ENCODE measurements at regions not wholly inside any gene's neighbourhood (a gene's known extent, or its start where the extent isn't known, plus 50 kb on each side); places are given as distances from the start of the nearest gene placed in this dataset.

DNA sequence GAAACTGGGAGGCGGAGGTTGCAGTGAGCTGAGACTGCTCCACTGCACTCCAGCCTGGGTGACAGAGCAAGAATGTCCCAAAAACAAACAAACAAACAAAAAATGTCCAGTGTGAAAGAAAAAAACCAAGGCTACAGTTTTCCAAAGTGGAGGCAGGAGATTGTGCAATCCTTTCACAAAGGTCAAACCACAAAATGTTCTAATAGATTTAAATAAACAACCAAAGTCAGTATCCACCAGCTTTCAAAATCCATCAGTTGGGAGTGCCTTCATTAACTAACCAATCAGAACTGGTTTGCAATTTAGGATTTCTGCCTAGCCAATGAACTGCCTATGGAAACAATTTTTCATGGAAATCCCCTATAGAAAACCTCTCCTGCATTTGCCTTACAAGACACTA lies 52.3 kb upstream of the TRIM9 start:
- TF ChIP-seq EZH2 (IDR thresholded peaks at IDR 0.05; ENCODE audit: borderline replicate concordance, insufficient read depth, low read depth, low read length, poor library complexity, severe bottlenecking) (no peak), CTCF (IDR thresholded peaks at IDR 0.05) (no peak)
